ENCODE measurements at regions not wholly inside any gene's neighbourhood (a gene's known extent, or its start where the extent isn't known, plus 50 kb on each side); places are given as distances from the start of the nearest gene placed in this dataset.
A peak's percentile ranks its signal among the peaks of the same experiment; 100 is the strongest.

- Histone ChIP-seq H3K27me3 (ENCODE audit: insufficient read depth, low read length) (peaks cover 6% of the 10 kb centered on the region), H3K36me3 (ENCODE audit: insufficient read depth, low read length) (no peaks in the 10 kb centered on the region), H2AFZ (ENCODE audit: low read depth, low read length) (no peak overlapping the region), H3K9me3 (ENCODE audit: insufficient read depth, low read depth, low read length) (no peaks in the 10 kb centered on the region), H3K4me3 (ENCODE audit: insufficient read depth, low read depth, low read length) (no peak overlapping the region), H3K79me2 (ENCODE audit: insufficient read depth, low read length) (no peaks in the 10 kb centered on the region), H3K4me2 (ENCODE audit: low read length) (no peak overlapping the region), H3K4me1 (ENCODE audit: insufficient read depth, low read length) (no peaks in the 10 kb centered on the region), H4K20me1 (ENCODE audit: insufficient read depth, low read length) (no peaks in the 10 kb centered on the region), H3K9ac (ENCODE audit: low read length) (no peak overlapping the region), H3K27ac (ENCODE audit: low read depth, low read length) (no peak overlapping the region)
- FAIRE-seq (no peak), DNase-seq (ENCODE audit: low read depth) (no peak)
- H3K4me3 Mint-ChIP-seq (ENCODE audit: unreplicated experiment) = no peak overlapping the region
- H3K4me1 Mint-ChIP-seq (ENCODE audit: low read depth, unreplicated experiment) = peaks cover 4% of the 10 kb centered on the region
- TF ChIP-seq CTCF (IDR thresholded peaks at IDR 0.05; ENCODE audit: insufficient read depth, low read depth, low read length) (no peak), EZH2 (IDR thresholded peaks at IDR 0.05; ENCODE audit: insufficient read depth, low read length) (no peak)
- H3K9me3 Mint-ChIP-seq (ENCODE audit: unreplicated experiment) = no peaks in the 10 kb centered on the region
- no peaks in the 10 kb centered on the region for H3K36me3 Mint-ChIP-seq (ENCODE audit: low read depth, unreplicated experiment)
- no peak overlapping the region for H3K27ac Mint-ChIP-seq (ENCODE audit: unreplicated experiment)
- peaks cover 29% of the 10 kb centered on the region for H3K27me3 Mint-ChIP-seq (ENCODE audit: low read depth, unreplicated experiment)
Measured at GRCh38 chr22:35204807-35205775, 52.2 kb upstream of the HMGXB4 start.

- Mint-ChIP-seq H3K4me3 (ENCODE audit: unreplicated experiment) (no peak overlapping the region), H3K27me3 (ENCODE audit: low read depth, unreplicated experiment) (peaks cover 26% of the 10 kb centered on the region), H3K4me1 (ENCODE audit: low read depth, unreplicated experiment) (peaks cover 4% of the 10 kb centered on the region), H3K27ac (ENCODE audit: unreplicated experiment) (no peak overlapping the region), H3K36me3 (ENCODE audit: low read depth, unreplicated experiment) (no peaks in the 10 kb centered on the region), H3K9me3 (ENCODE audit: unreplicated experiment) (no peaks in the 10 kb centered on the region)
- no peak overlapping the region for H3K27ac ChIP-seq (ENCODE audit: low read depth, low read length)
- H3K27me3 ChIP-seq (ENCODE audit: insufficient read depth, low read length) = peaks cover 6% of the 10 kb centered on the region
- H3K36me3 ChIP-seq (ENCODE audit: insufficient read depth, low read length) = no peaks in the 10 kb centered on the region
- no peaks in the 10 kb centered on the region for H4K20me1 ChIP-seq (ENCODE audit: insufficient read depth, low read length)
- DNase-seq (ENCODE audit: low read depth) (peak; percentile 44), FAIRE-seq (no peak)
- H3K4me1 ChIP-seq (ENCODE audit: insufficient read depth, low read length) = no peaks in the 10 kb centered on the region
- no peaks in the 10 kb centered on the region for H3K79me2 ChIP-seq (ENCODE audit: insufficient read depth, low read length)
- no peak overlapping the region for H3K4me2 ChIP-seq (ENCODE audit: low read length)
- H3K9me3 ChIP-seq (ENCODE audit: insufficient read depth, low read depth, low read length) = no peaks in the 10 kb centered on the region
- H3K9ac ChIP-seq (ENCODE audit: low read length) = no peak overlapping the region
- H3K4me3 ChIP-seq (ENCODE audit: insufficient read depth, low read depth, low read length) = no peak overlapping the region
- TF ChIP-seq EZH2 (IDR thresholded peaks at IDR 0.05; ENCODE audit: insufficient read depth, low read length) = no peak
- TF ChIP-seq CTCF (IDR thresholded peaks at IDR 0.05; ENCODE audit: insufficient read depth, low read depth, low read length) = no peak
- H2AFZ ChIP-seq (ENCODE audit: low read depth, low read length) = no peak overlapping the region
Measured at GRCh38 chr22:35205961-35206360, 51.3 kb upstream of the HMGXB4 start.

- H3K27ac ChIP-seq (ENCODE audit: low read depth, low read length) = no peak overlapping the region
- H3K4me1 Mint-ChIP-seq (ENCODE audit: low read depth, unreplicated experiment) = peaks cover 9% of the 10 kb centered on the region
- no peaks in the 10 kb centered on the region for H3K9me3 ChIP-seq (ENCODE audit: insufficient read depth, low read depth, low read length)
- H3K27me3 Mint-ChIP-seq (ENCODE audit: low read depth, unreplicated experiment) = peaks cover 33% of the 10 kb centered on the region
- H3K36me3 ChIP-seq (ENCODE audit: insufficient read depth, low read length) = no peaks in the 10 kb centered on the region
- no peak overlapping the region for H3K4me2 ChIP-seq (ENCODE audit: low read length)
- H3K9ac ChIP-seq (ENCODE audit: low read length) = no peak overlapping the region
- no peaks in the 10 kb centered on the region for H3K36me3 Mint-ChIP-seq (ENCODE audit: low read depth, unreplicated experiment)
- H3K4me1 ChIP-seq (ENCODE audit: insufficient read depth, low read length) = no peaks in the 10 kb centered on the region
- H2AFZ ChIP-seq (ENCODE audit: low read depth, low read length) = no peak overlapping the region
- FAIRE-seq (no peak), DNase-seq (ENCODE audit: low read depth) (no peak)
- no peaks in the 10 kb centered on the region for H4K20me1 ChIP-seq (ENCODE audit: insufficient read depth, low read length)
- H3K27ac Mint-ChIP-seq (ENCODE audit: unreplicated experiment) = no peak overlapping the region
- H3K27me3 ChIP-seq (ENCODE audit: insufficient read depth, low read length) = peaks cover 6% of the 10 kb centered on the region
- H3K79me2 ChIP-seq (ENCODE audit: insufficient read depth, low read length) = no peaks in the 10 kb centered on the region
- TF ChIP-seq EZH2 (IDR thresholded peaks at IDR 0.05; ENCODE audit: insufficient read depth, low read length) (no peak), CTCF (IDR thresholded peaks at IDR 0.05; ENCODE audit: insufficient read depth, low read depth, low read length) (no peak)
- H3K4me3 ChIP-seq (ENCODE audit: insufficient read depth, low read depth, low read length) = no peak overlapping the region
- no peaks in the 10 kb centered on the region for H3K9me3 Mint-ChIP-seq (ENCODE audit: unreplicated experiment)
- H3K4me3 Mint-ChIP-seq (ENCODE audit: unreplicated experiment) = no peak overlapping the region
Measured at GRCh38 chr22:35206889-35207288, 50.4 kb upstream of the HMGXB4 start.

Measured in astrocyte (in vitro differentiated cells and primary cell).